ENCODE measurements at regions not wholly inside any gene's neighbourhood (a gene's known extent, or its start where the extent isn't known, plus 50 kb on each side); places are given as distances from the start of the nearest gene placed in this dataset.

DNA sequence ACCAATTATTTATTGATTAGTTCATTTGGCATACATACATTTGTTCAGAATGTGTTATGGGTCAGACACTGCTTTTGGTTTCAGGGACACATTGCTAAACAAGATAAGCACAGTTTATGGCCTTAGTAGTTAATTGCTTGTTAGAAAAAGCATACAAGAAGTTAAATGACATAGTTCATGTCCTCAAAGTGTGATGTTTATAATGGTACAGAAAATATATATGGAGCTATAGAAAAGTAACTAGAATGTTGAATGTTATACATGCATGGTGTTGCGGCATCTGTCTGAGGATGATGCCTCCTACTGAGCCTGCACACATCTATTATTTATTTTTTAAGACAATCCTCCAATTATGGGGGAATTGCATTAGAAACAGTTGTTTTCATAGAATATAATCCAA, 1476.3 kb upstream of the PCDH7 start:
- WGBS (ENCODE audit: insufficient coverage, insufficient replicate concordance, low lambda C conversion rate, missing lambda C conversion rate), result 72% methylated on average over 1 of the region's 1 CpG
- Histone ChIP-seq H3K27ac (ENCODE audit: control insufficient read depth, insufficient read depth) (no peak overlapping the region), H3K4me1 (ENCODE audit: control insufficient read depth, insufficient read depth, low read length) (no peaks in the 10 kb centered on the region), H3K9me3 (replicated peaks; ENCODE audit: control insufficient read depth, insufficient read depth, low read length) (no peaks in the 10 kb centered on the region), H4K20me1 (ENCODE audit: control insufficient read depth, insufficient read depth) (no peaks in the 10 kb centered on the region), H3K9ac (ENCODE audit: control insufficient read depth, insufficient read depth, low read length) (no peak overlapping the region), H2AFZ (ENCODE audit: control insufficient read depth, low read depth, low read length) (no peak overlapping the region), H3K36me3 (ENCODE audit: control insufficient read depth in 2 of 2, insufficient read depth in 2 of 2, low read length in 1 of 2) (no peaks in the 10 kb centered on the region), H3K4me3 (no peak overlapping the region), H3K79me2 (ENCODE audit: control insufficient read depth, insufficient read depth, low read length) (no peaks in the 10 kb centered on the region), H3K4me2 (ENCODE audit: control insufficient read depth, insufficient read depth) (no peak overlapping the region), H3K27me3 (replicated peaks in 1 of 2; ENCODE audit: control insufficient read depth in 2 of 2, insufficient read depth in 2 of 2, low read length in 1 of 2) (no peaks in the 10 kb centered on the region)
- ChIA-PET RAD21 (ENCODE audit: unreplicated experiment) (no interaction called here), POLR2A (no interaction called here), SMC1A (ENCODE audit: uncharacterized antibody, unreplicated experiment) (no interaction called here), CTCF (no interaction called here)
- intact Hi-C loops (cut with micrococcal nuclease; ENCODE audit: unreplicated experiment) (no loop called here), in situ Hi-C loops (cut with MboI) (no loop called here)
- no peak for TF ChIP-seq BACH1 (IDR thresholded peaks at IDR 0.05; ENCODE audit: borderline replicate concordance)
- TF ChIP-seq MXI1 (IDR thresholded peaks at IDR 0.05; ENCODE audit: low read depth, low read length), result no peak
- FAIRE-seq, result no peak
- no peak for ATAC-seq
- no TSS peak for BruUV-seq (replicated peaks)
- DNase-seq (ENCODE audit: low read depth, low spot score), result no peak

DNA sequence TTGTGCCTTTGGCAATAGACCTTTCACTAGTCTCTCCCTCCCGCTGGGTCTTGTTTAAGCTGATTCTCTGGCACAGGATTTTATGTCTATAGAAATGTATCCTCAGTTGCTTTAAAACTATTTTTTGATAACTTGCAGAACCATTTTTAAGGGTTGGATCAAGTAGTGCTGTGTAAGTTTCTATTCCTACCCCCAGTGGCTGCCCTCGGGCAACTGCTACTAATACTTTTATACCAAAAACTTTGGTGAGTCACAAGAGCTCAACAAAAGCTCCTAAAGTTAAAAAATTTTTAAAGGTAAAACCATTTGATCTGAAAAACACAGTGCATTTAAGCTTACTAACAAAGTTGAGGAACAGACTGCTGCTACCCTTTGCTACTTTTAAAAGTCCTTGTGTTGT, 1460.6 kb upstream of the PCDH7 start:
- in situ Hi-C loops (cut with MboI), result no loop called here
- POLR2A ChIA-PET, result no interaction called here
- TF ChIP-seq RELA (IDR thresholded peaks at IDR 0.05; ENCODE audit: borderline replicate concordance, partially characterized antibody), result no peak

More for the DNA sequence above, 1460.6 kb upstream of the PCDH7 start:
- no peak for FAIRE-seq
- H3K4me3 ChIP-seq, result no peak overlapping the region
- H4K20me1 ChIP-seq (ENCODE audit: control insufficient read depth, insufficient read depth), result no peaks in the 10 kb centered on the region
- H3K4me1 ChIP-seq (ENCODE audit: control insufficient read depth, insufficient read depth, low read length), result no peaks in the 10 kb centered on the region
- no peaks in the 10 kb centered on the region for H3K27me3 ChIP-seq (replicated peaks in 1 of 2; ENCODE audit: control insufficient read depth in 2 of 2, insufficient read depth in 2 of 2, low read length in 1 of 2)
- H2AFZ ChIP-seq (ENCODE audit: control insufficient read depth, low read depth, low read length), result no peak overlapping the region
- CTCF ChIA-PET, result no interaction called here
- no peaks in the 10 kb centered on the region for H3K79me2 ChIP-seq (ENCODE audit: control insufficient read depth, insufficient read depth, low read length)
- RAD21 ChIA-PET (ENCODE audit: unreplicated experiment), result no interaction called here
- H3K27ac ChIP-seq (ENCODE audit: control insufficient read depth, insufficient read depth), result no peak overlapping the region
- no TSS peak for BruUV-seq (replicated peaks)
- 2% methylated on average over 2 of the region's 2 CpGs for WGBS (ENCODE audit: insufficient coverage, insufficient replicate concordance, low lambda C conversion rate, missing lambda C conversion rate)
- H3K4me2 ChIP-seq (ENCODE audit: control insufficient read depth, insufficient read depth), result no peak overlapping the region
- SMC1A ChIA-PET (ENCODE audit: uncharacterized antibody, unreplicated experiment), result no interaction called here
- no peak for ATAC-seq
- H3K9ac ChIP-seq (ENCODE audit: control insufficient read depth, insufficient read depth, low read length), result no peak overlapping the region
- H3K9me3 ChIP-seq (replicated peaks; ENCODE audit: control insufficient read depth, insufficient read depth, low read length), result no peaks in the 10 kb centered on the region
- no peak for DNase-seq (ENCODE audit: low read depth, low spot score)
- intact Hi-C loops (cut with micrococcal nuclease; ENCODE audit: unreplicated experiment), result no loop called here
- H3K36me3 ChIP-seq (ENCODE audit: control insufficient read depth in 2 of 2, insufficient read depth in 2 of 2, low read length in 1 of 2), result no peaks in the 10 kb centered on the region

Measured in GM12878 (cell line).